ENCODE measurements at regions not wholly inside any gene's neighbourhood (a gene's known extent, or its start where the extent isn't known, plus 50 kb on each side); places are given as distances from the start of the nearest gene placed in this dataset.

DNA sequence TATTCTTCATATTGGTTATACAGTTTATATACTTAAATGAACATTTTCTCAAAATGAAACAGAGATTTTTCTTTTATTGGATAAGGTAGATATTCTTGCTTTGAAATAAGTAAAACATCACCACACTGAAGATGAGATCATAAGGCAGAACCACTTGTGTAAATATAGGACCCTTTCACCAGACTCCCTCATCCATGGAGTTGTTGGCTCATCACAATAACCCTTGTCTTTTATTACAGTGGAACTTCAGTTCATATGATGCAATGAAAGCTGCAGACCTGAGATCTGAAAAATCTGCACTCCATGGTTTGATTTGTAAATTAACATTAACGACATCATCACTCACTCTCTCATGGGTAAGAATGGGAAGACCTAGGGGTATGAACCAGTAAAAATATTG, 51.9 kb upstream of the DBX2 start:
- FAIRE-seq, result no peak

DNA sequence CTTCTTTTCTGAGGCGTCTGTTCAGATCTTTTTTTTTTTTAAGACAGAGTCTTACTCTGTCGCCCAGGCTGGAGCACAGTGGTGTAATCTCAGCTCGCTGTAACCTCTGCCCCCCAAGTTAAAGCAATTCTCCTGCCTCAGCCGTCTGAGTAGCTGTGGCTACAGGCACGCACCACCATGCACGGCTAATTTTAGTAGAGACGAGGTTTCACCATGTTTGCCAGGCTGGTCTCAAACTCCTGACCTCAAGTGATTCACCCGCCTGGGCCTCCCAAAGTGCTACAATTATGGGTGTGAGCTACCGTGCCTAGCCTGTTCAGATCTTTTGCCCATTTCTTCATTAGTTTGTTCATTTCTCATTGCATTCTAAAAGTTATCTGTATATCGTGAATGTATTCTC, 55.1 kb upstream of the DBX2 start:
- DNase-seq (ENCODE audit: insufficient read length, low spot score) (no peak), FAIRE-seq (no peak)

More for the DNA sequence above, 51.9 kb upstream of the DBX2 start:
- no peak for DNase-seq (ENCODE audit: insufficient read length, low spot score)

GRCh38 chr12:45112306-45112705, 61.4 kb upstream of the DBX2 start:
- FAIRE-seq, result no peak

GRCh38 chr12:45121224-45121623, 70.3 kb upstream of the DBX2 start:
- DNase-seq (ENCODE audit: insufficient read length, low spot score) (no peak), FAIRE-seq (no peak)

More at GRCh38 chr12:45112306-45112705, 61.4 kb upstream of the DBX2 start:
- DNase-seq (ENCODE audit: insufficient read length, low spot score), result no peak

DNA sequence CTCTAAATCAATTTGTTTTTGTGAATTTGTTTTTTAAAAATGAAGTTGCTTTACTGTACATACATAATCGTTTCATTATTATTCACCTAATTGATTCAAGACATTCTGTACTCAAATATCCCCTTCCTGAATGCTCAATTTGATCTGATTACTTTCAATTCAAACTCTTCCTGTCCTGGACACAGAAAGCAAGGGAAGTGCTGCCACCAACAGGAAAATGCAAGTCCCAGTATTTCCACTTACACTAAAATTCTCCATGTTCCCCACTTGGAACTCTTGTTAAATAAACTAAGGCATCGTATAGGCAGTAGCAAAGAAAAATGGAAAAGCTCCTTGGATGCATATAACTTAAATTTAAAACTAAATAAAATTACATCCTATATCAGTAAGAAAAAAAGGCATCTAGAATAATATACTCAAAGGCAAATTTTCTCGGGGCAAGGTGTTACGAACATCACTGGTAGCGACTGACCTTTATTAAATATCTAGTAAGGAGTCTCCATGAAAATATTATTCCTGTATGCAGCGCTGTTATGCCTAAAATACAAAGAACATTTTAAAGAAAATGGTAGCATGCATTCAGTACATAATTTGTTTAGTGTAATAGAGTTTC, 72.0 kb upstream of the DBX2 start:
- DNase-seq (ENCODE audit: insufficient read length, low spot score), result no peak
- no peak for FAIRE-seq

GRCh38 chr12:45124485-45125155, 73.7 kb upstream of the DBX2 start:
- FAIRE-seq, result no peak
- no peak for DNase-seq (ENCODE audit: insufficient read length, low spot score)

- no peak for FAIRE-seq
- DNase-seq (ENCODE audit: insufficient read length, low spot score), result no peak
Measured at GRCh38 chr12:45125997-45126396, 75.1 kb upstream of the DBX2 start.

- DNase-seq (ENCODE audit: insufficient read length, low spot score), result no peak
- FAIRE-seq, result no peak
Measured at GRCh38 chr12:45128637-45129036, 77.7 kb upstream of the DBX2 start.

DNA sequence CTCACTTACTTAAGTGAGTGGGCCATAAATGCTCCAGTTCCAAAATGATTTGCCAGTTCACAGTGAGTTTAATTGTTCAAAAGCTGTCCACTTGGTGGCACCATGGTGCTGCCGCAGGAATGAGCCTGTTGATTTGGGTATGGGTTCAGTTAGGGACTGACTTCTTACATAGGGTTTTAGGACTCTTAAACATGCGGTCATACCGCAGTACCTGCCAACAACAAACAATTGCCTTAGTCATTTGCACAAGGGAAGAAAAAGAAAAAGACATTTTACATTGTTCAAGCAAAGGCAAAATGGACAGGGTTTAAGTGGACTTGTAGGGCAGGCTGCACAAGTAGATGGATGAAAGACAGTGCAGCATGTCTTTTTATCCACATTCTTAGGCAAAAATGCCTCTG, 80.0 kb upstream of the DBX2 start:
- FAIRE-seq (peak; percentile 95), DNase-seq (ENCODE audit: insufficient read length, low spot score) (peak; percentile 29)

GRCh38 chr12:45131506-45131905, 80.6 kb upstream of the DBX2 start:
- FAIRE-seq, result no peak
- no peak for DNase-seq (ENCODE audit: insufficient read length, low spot score)

DNA sequence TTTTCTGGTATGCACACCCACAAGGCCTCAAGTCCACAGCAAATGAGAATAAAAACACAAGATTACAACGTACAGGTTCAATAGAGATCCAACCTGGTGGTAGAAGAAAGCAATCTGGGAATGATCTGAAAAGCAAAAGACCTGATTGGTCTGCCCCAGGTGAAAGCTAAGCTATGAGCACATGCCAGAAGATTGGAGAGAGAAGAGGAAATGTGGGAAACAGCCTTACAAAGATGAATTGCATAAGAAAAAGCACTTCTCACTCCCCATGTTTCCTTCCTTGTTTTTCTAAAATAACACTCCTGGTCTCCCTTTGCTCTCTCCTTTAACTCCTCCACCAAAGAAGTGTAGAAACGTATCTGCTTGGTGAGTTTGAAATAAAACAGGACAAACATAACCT, 77.3 kb upstream of the ANO6 start:
- FAIRE-seq, result no peak
- no peak for DNase-seq (ENCODE audit: insufficient read length, low spot score)

- DNase-seq (ENCODE audit: insufficient read length, low spot score) (no peak), FAIRE-seq (no peak)
Measured at GRCh38 chr12:45148006-45148405, 67.9 kb upstream of the ANO6 start.

DNA sequence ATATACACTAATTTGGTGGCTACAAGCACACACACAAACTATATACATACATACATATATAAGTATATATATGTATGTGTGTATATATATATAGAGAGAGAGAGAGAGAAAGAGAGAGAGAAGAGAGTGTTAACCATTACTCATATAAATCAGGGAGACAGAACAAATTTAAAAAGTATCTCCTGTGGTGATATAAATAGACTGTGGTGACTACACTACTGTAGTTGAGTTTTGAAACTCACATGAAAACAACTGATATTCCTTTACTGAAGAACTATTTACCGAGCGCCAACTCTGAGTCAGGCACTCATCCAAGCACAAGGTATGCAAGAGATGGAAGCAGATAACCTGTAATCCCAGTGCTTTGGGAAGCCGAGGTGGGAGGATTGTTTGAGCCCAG, 67.3 kb upstream of the ANO6 start:
- FAIRE-seq, result no peak
- no peak for DNase-seq (ENCODE audit: insufficient read length, low spot score)

DNA sequence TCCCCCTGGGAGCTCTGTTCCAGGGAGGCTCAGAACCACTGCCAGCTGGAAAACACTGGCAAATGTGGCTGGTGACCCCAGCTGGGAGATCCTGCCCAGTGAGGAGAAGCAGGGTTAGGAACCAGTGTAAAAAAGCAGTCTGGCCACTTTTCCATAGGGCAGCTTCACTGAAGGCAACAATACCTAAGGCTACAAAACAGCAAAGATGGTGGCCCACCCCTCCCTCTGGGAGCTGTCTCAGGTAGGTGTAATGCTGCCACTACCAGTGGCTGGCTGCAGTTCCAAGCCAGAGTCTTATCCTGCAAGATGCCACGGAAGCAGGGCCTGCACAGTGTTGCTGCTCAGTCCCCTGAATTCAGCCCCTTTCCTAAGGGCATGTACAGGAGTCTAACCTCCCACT, 50.6 kb upstream of the ANO6 start:
- FAIRE-seq (no peak), DNase-seq (ENCODE audit: insufficient read length, low spot score) (no peak)

GRCh38 chr12:45166056-45166455, 49.8 kb upstream of the ANO6 start:
- FAIRE-seq, result no peak
- DNase-seq (ENCODE audit: insufficient read length, low spot score), result no peak

All from GM19239 (cell line).